ENCODE measurements at regions not wholly inside any gene's neighbourhood (a gene's known extent, or its start where the extent isn't known, plus 50 kb on each side); places are given as distances from the start of the nearest gene placed in this dataset.

DNA sequence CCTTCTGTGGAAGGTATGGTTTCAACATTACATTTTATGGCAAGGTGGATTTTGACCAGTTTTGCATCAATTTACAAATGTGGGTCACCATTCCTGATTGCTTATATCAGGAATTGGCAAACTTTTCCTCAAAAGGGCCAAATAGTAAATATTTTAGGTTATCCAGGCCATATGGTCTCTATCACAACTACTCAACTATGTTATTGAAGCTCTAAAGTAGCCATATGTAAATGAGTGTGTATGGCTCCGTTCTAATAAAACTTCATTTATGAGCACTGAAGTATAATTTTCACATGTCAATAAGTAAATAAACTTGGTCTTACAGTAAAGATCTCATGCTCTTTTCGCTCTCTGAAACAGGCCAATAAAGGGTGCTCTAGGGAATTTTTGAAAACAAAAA, 362.7 kb upstream of the SASH1 start:
- TF ChIP-seq, protein P1, sequence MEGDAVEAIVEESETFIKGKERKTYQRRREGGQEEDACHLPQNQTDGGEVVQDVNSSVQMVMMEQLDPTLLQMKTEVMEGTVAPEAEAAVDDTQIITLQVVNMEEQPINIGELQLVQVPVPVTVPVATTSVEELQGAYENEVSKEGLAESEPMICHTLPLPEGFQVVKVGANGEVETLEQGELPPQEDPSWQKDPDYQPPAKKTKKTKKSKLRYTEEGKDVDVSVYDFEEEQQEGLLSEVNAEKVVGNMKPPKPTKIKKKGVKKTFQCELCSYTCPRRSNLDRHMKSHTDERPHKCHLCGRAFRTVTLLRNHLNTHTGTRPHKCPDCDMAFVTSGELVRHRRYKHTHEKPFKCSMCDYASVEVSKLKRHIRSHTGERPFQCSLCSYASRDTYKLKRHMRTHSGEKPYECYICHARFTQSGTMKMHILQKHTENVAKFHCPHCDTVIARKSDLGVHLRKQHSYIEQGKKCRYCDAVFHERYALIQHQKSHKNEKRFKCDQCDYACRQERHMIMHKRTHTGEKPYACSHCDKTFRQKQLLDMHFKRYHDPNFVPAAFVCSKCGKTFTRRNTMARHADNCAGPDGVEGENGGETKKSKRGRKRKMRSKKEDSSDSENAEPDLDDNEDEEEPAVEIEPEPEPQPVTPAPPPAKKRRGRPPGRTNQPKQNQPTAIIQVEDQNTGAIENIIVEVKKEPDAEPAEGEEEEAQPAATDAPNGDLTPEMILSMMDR (IDR thresholded peaks at IDR 0.05; ENCODE audit: low read length): no peak
- TF ChIP-seq EZH2 (IDR thresholded peaks at IDR 0.05; ENCODE audit: borderline replicate concordance, low read length): no peak

Measured in OCI-LY1 (cell line).